Neural cell (in vitro differentiated cells): ENCODE measurements at regions not wholly inside any gene's neighbourhood (a gene's known extent, or its start where the extent isn't known, plus 50 kb on each side); places are given as distances from the start of the nearest gene placed in this dataset.
A peak's percentile ranks its signal among the peaks of the same experiment; 100 is the strongest.

ENCODE experiments used
- H2AFZ ChIP-seq: fragments of 200-600, 300-800 bp; sonication (generic), shearing (Covaris generic); 2 replicates; pipeline ENCODE4 v1.6.0; 2014; ENCODE audit warnings: low read depth, mild to moderate bottlenecking, antibody characterized with exemption, low read length, moderate library complexity
- H3F3A ChIP-seq: fragments of 200-600 bp; shearing (Covaris generic); 2 replicates; pipeline ENCODE4 v1.6.1; 2016; ENCODE audit warnings: mild to moderate bottlenecking, moderate library complexity, mixed read lengths, antibody characterized with exemption, low read length; ENCODE audit not compliant: insufficient read depth, poor library complexity, severe bottlenecking
- H3K27ac ChIP-seq: fragments of 200-600, 300-800 bp; sonication (generic), shearing (Covaris generic); 2 replicates; pipeline ENCODE4 v1.5.1; 2014; ENCODE audit warnings: mild to moderate bottlenecking, low read length, moderate library complexity
- H3K27me3 ChIP-seq: fragments of 300-800, 200-600 bp; sonication (generic), shearing (Covaris generic); 2 replicates; pipeline ENCODE4 v1.6.0; 2014; ENCODE audit warnings: mild to moderate bottlenecking, low read depth, low read length, moderate library complexity; ENCODE audit not compliant: insufficient read depth
- H3K36me3 ChIP-seq: fragments of 300-800, 200-600 bp; sonication (generic), shearing (Covaris generic); 2 replicates; pipeline ENCODE4 v1.5.1; 2014; ENCODE audit warnings: mild to moderate bottlenecking, antibody characterized with exemption, low read length, moderate library complexity; ENCODE audit not compliant: insufficient read depth
- H3K4me2 ChIP-seq: fragments of 300-800, 200-600 bp; sonication (generic), shearing (Covaris generic); 2 replicates; pipeline ENCODE4 v1.6.0; 2014; ENCODE audit warnings: mild to moderate bottlenecking, low read length
- H3K4me3 ChIP-seq: fragments of 300-800, 200-600 bp; sonication (generic), shearing (Covaris generic); 2 replicates; pipeline ENCODE4 v1.5.1; 2014; ENCODE audit warnings: mild to moderate bottlenecking, low read length, moderate library complexity
- H3K79me2 ChIP-seq: fragments of 200-600 bp; shearing (Covaris generic); replicated peaks from 2 replicates; pipeline ENCODE4 v1.6.0; 2014; ENCODE audit warnings: mild to moderate bottlenecking, low read length, moderate library complexity; ENCODE audit not compliant: insufficient read depth
- H3K9ac ChIP-seq: fragments of 300-800, 200-600 bp; sonication (generic), shearing (Covaris generic); 2 replicates; pipeline ENCODE4 v1.6.1; 2016; ENCODE audit warnings: mild to moderate bottlenecking, low read length, mixed read lengths
- H3K9me2 ChIP-seq: fragments of 200-600 bp; shearing (Covaris generic); 2 replicates; pipeline ENCODE4 v1.6.1; 2016; ENCODE audit warnings: mild to moderate bottlenecking, low read length, mixed read lengths; ENCODE audit not compliant: insufficient read depth
- H3K9me3 ChIP-seq: fragments of 200-600, 300-800 bp; sonication (generic), shearing (Covaris generic); 2 replicates; pipeline ENCODE4 v1.6.1; 2016; ENCODE audit warnings: mild to moderate bottlenecking, mixed run types, low read length, moderate library complexity, mixed read lengths
- H4K20me1 ChIP-seq: fragments of 200-600 bp; shearing (Covaris generic); 2 replicates; pipeline ENCODE4 v1.6.1; 2016; ENCODE audit warnings: mild to moderate bottlenecking, mixed run types; ENCODE audit not compliant: insufficient read depth
- EP300 ChIP-seq: fragments of 450-650 bp; conservative IDR thresholded peaks from 2 replicates; pipeline ENCODE4 v1.6.1; 2014; ENCODE audit warnings: antibody characterized with exemption, mild to moderate bottlenecking, moderate library complexity; ENCODE audit not compliant: poor library complexity, severe bottlenecking
- EZH2 ChIP-seq: fragments of 200-600, 300-800 bp; shearing (Covaris generic), sonication (generic); IDR thresholded peaks from 2 replicates; pipeline ENCODE4 v1.6.1; 2014; ENCODE audit warnings: antibody characterized with exemption, low read length, borderline replicate concordance, mild to moderate bottlenecking; ENCODE audit not compliant: insufficient read depth, poor library complexity, severe bottlenecking
- MXI1 ChIP-seq: fragments of 450-650 bp; conservative IDR thresholded peaks from 2 replicates; pipeline ENCODE4 v1.6.1; 2014; ENCODE audit warnings: antibody characterized with exemption, mild to moderate bottlenecking; ENCODE audit not compliant: poor library complexity, severe bottlenecking
- POLR2AphosphoS5 ChIP-seq: IDR thresholded peaks from 2 replicates; pipeline ENCODE4 v1.6.1; 2012
- RAD21 ChIP-seq: fragments of 450-650 bp; conservative IDR thresholded peaks from 2 replicates; pipeline ENCODE4 v1.6.1; 2014; ENCODE audit warnings: antibody characterized with exemption, mild to moderate bottlenecking, moderate library complexity
- REST ChIP-seq: IDR thresholded peaks from 2 replicates; pipeline ENCODE4 v1.6.1; 2012; ENCODE audit warnings: borderline replicate concordance
- SMC3 ChIP-seq: fragments of 450-650 bp; conservative IDR thresholded peaks from 2 replicates; pipeline ENCODE4 v1.6.1; 2014; ENCODE audit warnings: antibody characterized with exemption, mild to moderate bottlenecking, moderate library complexity; ENCODE audit not compliant: poor library complexity
- TAF1 ChIP-seq: IDR thresholded peaks from 2 replicates; pipeline ENCODE4 v1.6.1; 2012; ENCODE audit warnings: low read depth
- TF ChIP-seq, protein P1 (sequence below): fragments of 450-650 bp; IDR thresholded peaks from 2 replicates; pipeline ENCODE4 v1.5.1; 2014; ENCODE audit warnings: antibody characterized with exemption, mild to moderate bottlenecking, moderate library complexity; ENCODE audit not compliant: poor library complexity, severe bottlenecking

- H3K36me3 ChIP-seq, result no peaks in the 10 kb centered on the region
- H3K27ac ChIP-seq, result no peak overlapping the region
- H3K27me3 ChIP-seq, result no peaks in the 10 kb centered on the region
- TF ChIP-seq SMC3 (no peak), EP300 (peak; percentile 73), RAD21 (peak; percentile 18), MXI1 (no peak), POLR2AphosphoS5 (peak; percentile 52)
- no peaks in the 10 kb centered on the region for H4K20me1 ChIP-seq
- no peak overlapping the region for H3K4me2 ChIP-seq
- no peaks in the 10 kb centered on the region for H3K9me3 ChIP-seq
- no peaks in the 10 kb centered on the region for H3K79me2 ChIP-seq
- H3K4me3 ChIP-seq, result no peak overlapping the region
- H3K9me2 ChIP-seq, result no peaks in the 10 kb centered on the region
- no peak overlapping the region for H2AFZ ChIP-seq
- H3K9ac ChIP-seq, result no peak overlapping the region
- H3F3A ChIP-seq, result no peaks in the 10 kb centered on the region
Measured at GRCh38 chr5:126184474-126184873, 238.7 kb upstream of the GRAMD2B start.

GRCh38 chr5:126186210-126186609 is 237.0 kb upstream of the GRAMD2B start:
- H3K9ac ChIP-seq, result no peak overlapping the region
- H3K4me3 ChIP-seq, result no peak overlapping the region
- H3K27me3 ChIP-seq, result no peaks in the 10 kb centered on the region
- no peak overlapping the region for H3K27ac ChIP-seq
- no peaks in the 10 kb centered on the region for H3K36me3 ChIP-seq
- no peaks in the 10 kb centered on the region for H3F3A ChIP-seq
- no peaks in the 10 kb centered on the region for H3K79me2 ChIP-seq
- TF ChIP-seq MXI1 (no peak), TAF1 (no peak), RAD21 (no peak), SMC3 (no peak), EZH2 (no peak), EP300 (no peak), POLR2AphosphoS5 (no peak), REST (no peak)
- TF ChIP-seq, protein P1, sequence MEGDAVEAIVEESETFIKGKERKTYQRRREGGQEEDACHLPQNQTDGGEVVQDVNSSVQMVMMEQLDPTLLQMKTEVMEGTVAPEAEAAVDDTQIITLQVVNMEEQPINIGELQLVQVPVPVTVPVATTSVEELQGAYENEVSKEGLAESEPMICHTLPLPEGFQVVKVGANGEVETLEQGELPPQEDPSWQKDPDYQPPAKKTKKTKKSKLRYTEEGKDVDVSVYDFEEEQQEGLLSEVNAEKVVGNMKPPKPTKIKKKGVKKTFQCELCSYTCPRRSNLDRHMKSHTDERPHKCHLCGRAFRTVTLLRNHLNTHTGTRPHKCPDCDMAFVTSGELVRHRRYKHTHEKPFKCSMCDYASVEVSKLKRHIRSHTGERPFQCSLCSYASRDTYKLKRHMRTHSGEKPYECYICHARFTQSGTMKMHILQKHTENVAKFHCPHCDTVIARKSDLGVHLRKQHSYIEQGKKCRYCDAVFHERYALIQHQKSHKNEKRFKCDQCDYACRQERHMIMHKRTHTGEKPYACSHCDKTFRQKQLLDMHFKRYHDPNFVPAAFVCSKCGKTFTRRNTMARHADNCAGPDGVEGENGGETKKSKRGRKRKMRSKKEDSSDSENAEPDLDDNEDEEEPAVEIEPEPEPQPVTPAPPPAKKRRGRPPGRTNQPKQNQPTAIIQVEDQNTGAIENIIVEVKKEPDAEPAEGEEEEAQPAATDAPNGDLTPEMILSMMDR, result no peak
- no peaks in the 10 kb centered on the region for H3K9me3 ChIP-seq
- H3K4me2 ChIP-seq, result no peak overlapping the region
- no peak overlapping the region for H2AFZ ChIP-seq
- H3K9me2 ChIP-seq, result no peaks in the 10 kb centered on the region
- no peaks in the 10 kb centered on the region for H4K20me1 ChIP-seq

GRCh38 chr5:126188804-126189203 is 234.4 kb upstream of the GRAMD2B start:
- H4K20me1 ChIP-seq, result no peaks in the 10 kb centered on the region
- no peak overlapping the region for H3K27ac ChIP-seq
- H3K4me3 ChIP-seq, result no peak overlapping the region
- H3K4me2 ChIP-seq, result no peak overlapping the region
- H3K79me2 ChIP-seq, result no peaks in the 10 kb centered on the region
- no peaks in the 10 kb centered on the region for H3F3A ChIP-seq
- no peak overlapping the region for H2AFZ ChIP-seq
- no peak overlapping the region for H3K9ac ChIP-seq
- TF ChIP-seq POLR2AphosphoS5 (no peak), TAF1 (no peak), EZH2 (no peak), REST (no peak), MXI1 (no peak), RAD21 (no peak), EP300 (no peak), SMC3 (no peak)
- TF ChIP-seq, protein P1, result no peak
- H3K9me2 ChIP-seq, result no peaks in the 10 kb centered on the region
- no peaks in the 10 kb centered on the region for H3K27me3 ChIP-seq
- no peaks in the 10 kb centered on the region for H3K36me3 ChIP-seq
- H3K9me3 ChIP-seq, result no peaks in the 10 kb centered on the region
